ENCODE measurements at regions not wholly inside any gene's neighbourhood (a gene's known extent, or its start where the extent isn't known, plus 50 kb on each side); places are given as distances from the start of the nearest gene placed in this dataset.

- H3K4me1 ChIP-seq (ENCODE audit: insufficient read depth, low read length), result peaks cover 4% of the 10 kb centered on the region
- no peak overlapping the region for H2AFZ ChIP-seq (ENCODE audit: low read depth, low read length)
- H3K27ac Mint-ChIP-seq (ENCODE audit: unreplicated experiment), result no peak overlapping the region
- H3K9me3 ChIP-seq (ENCODE audit: insufficient read depth, low read depth, low read length), result no peaks in the 10 kb centered on the region
- H3K9ac ChIP-seq (ENCODE audit: low read length), result no peak overlapping the region
- peaks cover 2% of the 10 kb centered on the region for H3K4me1 Mint-ChIP-seq (ENCODE audit: low read depth, unreplicated experiment)
- peaks cover 5% of the 10 kb centered on the region for H3K9me3 Mint-ChIP-seq (ENCODE audit: unreplicated experiment)
- no peak for TF ChIP-seq EZH2 (IDR thresholded peaks at IDR 0.05; ENCODE audit: insufficient read depth, low read length)
- TF ChIP-seq CTCF (IDR thresholded peaks at IDR 0.05; ENCODE audit: insufficient read depth, low read depth, low read length), result no peak
- no peak overlapping the region for H3K4me3 Mint-ChIP-seq (ENCODE audit: unreplicated experiment)
- H3K36me3 Mint-ChIP-seq (ENCODE audit: low read depth, unreplicated experiment), result no peaks in the 10 kb centered on the region
- FAIRE-seq, result peak; percentile 9
- no peak overlapping the region for H3K4me3 ChIP-seq (ENCODE audit: insufficient read depth, low read depth, low read length)
- no peaks in the 10 kb centered on the region for H3K36me3 ChIP-seq (ENCODE audit: insufficient read depth, low read length)
- DNase-seq (ENCODE audit: low read depth), result peak; percentile 91
- peaks cover 29% of the 10 kb centered on the region for H3K27me3 Mint-ChIP-seq (ENCODE audit: low read depth, unreplicated experiment)
- peak overlapping the region; percentile 50 for H3K27ac ChIP-seq (ENCODE audit: low read depth, low read length)
- H3K27me3 ChIP-seq (ENCODE audit: insufficient read depth, low read length), result peaks cover 8% of the 10 kb centered on the region
- no peaks in the 10 kb centered on the region for H4K20me1 ChIP-seq (ENCODE audit: insufficient read depth, low read length)
- no peaks in the 10 kb centered on the region for H3K79me2 ChIP-seq (ENCODE audit: insufficient read depth, low read length)
- H3K4me2 ChIP-seq (ENCODE audit: low read length), result peak overlapping the region; percentile 9
These were observed 214.2 kb upstream of the PROK2 start for GRCh38 chr3:71998995-71999673.

GRCh38 chr3:71997066-71997653, 212.2 kb upstream of the PROK2 start:
- peaks cover 24% of the 10 kb centered on the region for H3K27me3 Mint-ChIP-seq (ENCODE audit: low read depth, unreplicated experiment)
- H3K9me3 ChIP-seq (ENCODE audit: insufficient read depth, low read depth, low read length), result no peaks in the 10 kb centered on the region
- H3K4me3 ChIP-seq (ENCODE audit: insufficient read depth, low read depth, low read length), result no peak overlapping the region
- H3K4me2 ChIP-seq (ENCODE audit: low read length), result no peak overlapping the region
- no peak overlapping the region for H3K27ac ChIP-seq (ENCODE audit: low read depth, low read length)
- peak; percentile 45 for FAIRE-seq
- H3K36me3 Mint-ChIP-seq (ENCODE audit: low read depth, unreplicated experiment), result no peaks in the 10 kb centered on the region
- H3K4me1 ChIP-seq (ENCODE audit: insufficient read depth, low read length), result peaks cover 4% of the 10 kb centered on the region
- no peak overlapping the region for H3K4me3 Mint-ChIP-seq (ENCODE audit: unreplicated experiment)
- H3K9ac ChIP-seq (ENCODE audit: low read length), result no peak overlapping the region
- H3K27me3 ChIP-seq (ENCODE audit: insufficient read depth, low read length), result peaks cover 4% of the 10 kb centered on the region
- no peak for DNase-seq (ENCODE audit: low read depth)
- H2AFZ ChIP-seq (ENCODE audit: low read depth, low read length), result no peak overlapping the region
- TF ChIP-seq EZH2 (IDR thresholded peaks at IDR 0.05; ENCODE audit: insufficient read depth, low read length) (no peak), CTCF (IDR thresholded peaks at IDR 0.05; ENCODE audit: insufficient read depth, low read depth, low read length) (no peak)
- H3K9me3 Mint-ChIP-seq (ENCODE audit: unreplicated experiment), result peaks cover 9% of the 10 kb centered on the region
- H3K36me3 ChIP-seq (ENCODE audit: insufficient read depth, low read length), result no peaks in the 10 kb centered on the region
- H3K4me1 Mint-ChIP-seq (ENCODE audit: low read depth, unreplicated experiment), result peaks cover 2% of the 10 kb centered on the region
- no peaks in the 10 kb centered on the region for H3K79me2 ChIP-seq (ENCODE audit: insufficient read depth, low read length)
- no peak overlapping the region for H3K27ac Mint-ChIP-seq (ENCODE audit: unreplicated experiment)
- no peaks in the 10 kb centered on the region for H4K20me1 ChIP-seq (ENCODE audit: insufficient read depth, low read length)

GRCh38 chr3:71994906-71995305, 210.0 kb upstream of the PROK2 start:
- Mint-ChIP-seq H3K4me3 (ENCODE audit: unreplicated experiment) (no peak overlapping the region), H3K36me3 (ENCODE audit: low read depth, unreplicated experiment) (no peaks in the 10 kb centered on the region), H3K27ac (ENCODE audit: unreplicated experiment) (no peak overlapping the region), H3K9me3 (ENCODE audit: unreplicated experiment) (peaks cover 11% of the 10 kb centered on the region), H3K4me1 (ENCODE audit: low read depth, unreplicated experiment) (peaks cover 2% of the 10 kb centered on the region), H3K27me3 (ENCODE audit: low read depth, unreplicated experiment) (peaks cover 20% of the 10 kb centered on the region)
- Histone ChIP-seq H3K9ac (ENCODE audit: low read length) (no peak overlapping the region), H3K36me3 (ENCODE audit: insufficient read depth, low read length) (no peaks in the 10 kb centered on the region), H3K4me1 (ENCODE audit: insufficient read depth, low read length) (peaks cover 4% of the 10 kb centered on the region), H3K4me2 (ENCODE audit: low read length) (no peak overlapping the region), H3K4me3 (ENCODE audit: insufficient read depth, low read depth, low read length) (no peak overlapping the region), H4K20me1 (ENCODE audit: insufficient read depth, low read length) (no peaks in the 10 kb centered on the region), H3K79me2 (ENCODE audit: insufficient read depth, low read length) (no peaks in the 10 kb centered on the region), H3K27me3 (ENCODE audit: insufficient read depth, low read length) (peaks cover 2% of the 10 kb centered on the region), H2AFZ (ENCODE audit: low read depth, low read length) (no peak overlapping the region), H3K27ac (ENCODE audit: low read depth, low read length) (no peak overlapping the region), H3K9me3 (ENCODE audit: insufficient read depth, low read depth, low read length) (no peaks in the 10 kb centered on the region)
- DNase-seq (ENCODE audit: low read depth), result no peak
- FAIRE-seq, result no peak
- no peak for TF ChIP-seq EZH2 (IDR thresholded peaks at IDR 0.05; ENCODE audit: insufficient read depth, low read length)
- no peak for TF ChIP-seq CTCF (IDR thresholded peaks at IDR 0.05; ENCODE audit: insufficient read depth, low read depth, low read length)

All from astrocyte (in vitro differentiated cells and primary cell).